Activated naive CD8-positive, alpha-beta T cell treated with anti-CD3 and anti-CD28 coated beads for 36 hours (primary cell): ENCODE measurements at regions not wholly inside any gene's neighbourhood (a gene's known extent, or its start where the extent isn't known, plus 50 kb on each side); places are given as distances from the start of the nearest gene placed in this dataset.

Source experiments
- DNase-seq: peaks from one replicate; pipeline ENCODE4 v3.0.0; 2021
- H3K27ac Mint-ChIP-seq: one replicate; pipeline ENCODE4 v1.8.0; 2022; ENCODE audit warnings: mild to moderate bottlenecking, moderate library complexity, mixed read lengths
- H3K27me3 Mint-ChIP-seq: one replicate; pipeline ENCODE4 v1.8.0; 2022; ENCODE audit warnings: mild to moderate bottlenecking, mixed read lengths
- H3K36me3 Mint-ChIP-seq: one replicate; pipeline ENCODE4 v1.8.0; 2021; ENCODE audit warnings: mild to moderate bottlenecking, mixed read lengths
- H3K4me1 Mint-ChIP-seq: one replicate; pipeline ENCODE4 v1.8.0; 2021; ENCODE audit warnings: mixed read lengths
- H3K4me3 Mint-ChIP-seq: one replicate; pipeline ENCODE4 v1.8.0; 2022; ENCODE audit warnings: mild to moderate bottlenecking, moderate library complexity, mixed read lengths
- H3K9me3 Mint-ChIP-seq: one replicate; pipeline ENCODE4 v1.8.0; 2022; ENCODE audit warnings: mixed read lengths

- H3K9me3 Mint-ChIP-seq, result no peaks in the 10 kb centered on the region
- no peaks in the 10 kb centered on the region for H3K36me3 Mint-ChIP-seq
- no peaks in the 10 kb centered on the region for H3K27me3 Mint-ChIP-seq
- no peak for DNase-seq
- no peak overlapping the region for H3K27ac Mint-ChIP-seq
- no peak overlapping the region for H3K4me3 Mint-ChIP-seq
- H3K4me1 Mint-ChIP-seq, result no peaks in the 10 kb centered on the region
Observed at GRCh38 chr1:230000493-230001184, 66.4 kb upstream of the GALNT2 start.

- DNase-seq, result no peak
- Mint-ChIP-seq H3K4me3 (no peak overlapping the region), H3K27me3 (no peaks in the 10 kb centered on the region), H3K36me3 (no peaks in the 10 kb centered on the region), H3K4me1 (no peaks in the 10 kb centered on the region), H3K27ac (no peak overlapping the region), H3K9me3 (no peaks in the 10 kb centered on the region)
Observed at GRCh38 chr1:230002164-230002803, 64.8 kb upstream of the GALNT2 start.

- no peak overlapping the region for H3K27ac Mint-ChIP-seq
- no peaks in the 10 kb centered on the region for H3K27me3 Mint-ChIP-seq
- no peaks in the 10 kb centered on the region for H3K36me3 Mint-ChIP-seq
- H3K9me3 Mint-ChIP-seq, result no peaks in the 10 kb centered on the region
- no peaks in the 10 kb centered on the region for H3K4me1 Mint-ChIP-seq
- H3K4me3 Mint-ChIP-seq, result no peak overlapping the region
- DNase-seq, result no peak
Observed at GRCh38 chr1:230003409-230003808, 63.6 kb upstream of the GALNT2 start.

- Mint-ChIP-seq H3K4me3 (no peak overlapping the region), H3K27me3 (no peaks in the 10 kb centered on the region), H3K36me3 (no peaks in the 10 kb centered on the region), H3K27ac (no peak overlapping the region), H3K9me3 (no peaks in the 10 kb centered on the region), H3K4me1 (no peaks in the 10 kb centered on the region)
- DNase-seq, result no peak
Observed at GRCh38 chr1:230005040-230005439, 62.0 kb upstream of the GALNT2 start.

GRCh38 chr1:230008721-230009120, 58.3 kb upstream of the GALNT2 start:
- Mint-ChIP-seq H3K36me3 (no peaks in the 10 kb centered on the region), H3K4me3 (no peak overlapping the region), H3K27me3 (no peaks in the 10 kb centered on the region), H3K27ac (no peak overlapping the region), H3K4me1 (no peaks in the 10 kb centered on the region), H3K9me3 (no peaks in the 10 kb centered on the region)
- DNase-seq, result no peak

- H3K27me3 Mint-ChIP-seq, result no peaks in the 10 kb centered on the region
- H3K36me3 Mint-ChIP-seq, result no peaks in the 10 kb centered on the region
- H3K4me1 Mint-ChIP-seq, result no peaks in the 10 kb centered on the region
- no peak for DNase-seq
- H3K9me3 Mint-ChIP-seq, result no peaks in the 10 kb centered on the region
- no peak overlapping the region for H3K4me3 Mint-ChIP-seq
- H3K27ac Mint-ChIP-seq, result no peak overlapping the region
Observed at GRCh38 chr1:230009611-230010313, 57.3 kb upstream of the GALNT2 start.

GRCh38 chr1:230010603-230011332, 56.3 kb upstream of the GALNT2 start:
- no peaks in the 10 kb centered on the region for H3K9me3 Mint-ChIP-seq
- H3K27me3 Mint-ChIP-seq, result no peaks in the 10 kb centered on the region
- no peak for DNase-seq
- no peaks in the 10 kb centered on the region for H3K36me3 Mint-ChIP-seq
- no peak overlapping the region for H3K27ac Mint-ChIP-seq
- H3K4me3 Mint-ChIP-seq, result no peak overlapping the region
- H3K4me1 Mint-ChIP-seq, result no peaks in the 10 kb centered on the region

- H3K36me3 Mint-ChIP-seq, result no peaks in the 10 kb centered on the region
- H3K9me3 Mint-ChIP-seq, result no peaks in the 10 kb centered on the region
- no peaks in the 10 kb centered on the region for H3K4me1 Mint-ChIP-seq
- DNase-seq, result no peak
- H3K4me3 Mint-ChIP-seq, result no peak overlapping the region
- H3K27ac Mint-ChIP-seq, result no peak overlapping the region
- H3K27me3 Mint-ChIP-seq, result no peaks in the 10 kb centered on the region
Observed at GRCh38 chr1:230011333-230012092, 55.5 kb upstream of the GALNT2 start.

GRCh38 chr1:230012093-230012393, 55.0 kb upstream of the GALNT2 start:
- Mint-ChIP-seq H3K27ac (no peak overlapping the region), H3K36me3 (no peaks in the 10 kb centered on the region), H3K4me3 (no peak overlapping the region), H3K27me3 (no peaks in the 10 kb centered on the region), H3K4me1 (no peaks in the 10 kb centered on the region), H3K9me3 (no peaks in the 10 kb centered on the region)
- no peak for DNase-seq

- H3K27ac Mint-ChIP-seq, result no peak overlapping the region
- no peaks in the 10 kb centered on the region for H3K36me3 Mint-ChIP-seq
- H3K4me3 Mint-ChIP-seq, result no peak overlapping the region
- DNase-seq, result no peak
- peaks cover 3% of the 10 kb centered on the region for H3K27me3 Mint-ChIP-seq
- no peaks in the 10 kb centered on the region for H3K4me1 Mint-ChIP-seq
- H3K9me3 Mint-ChIP-seq, result no peaks in the 10 kb centered on the region
Observed at GRCh38 chr1:230012741-230013140, 54.3 kb upstream of the GALNT2 start.

- H3K36me3 Mint-ChIP-seq, result no peaks in the 10 kb centered on the region
- peaks cover 6% of the 10 kb centered on the region for H3K27me3 Mint-ChIP-seq
- no peaks in the 10 kb centered on the region for H3K9me3 Mint-ChIP-seq
- DNase-seq, result no peak
- H3K4me1 Mint-ChIP-seq, result no peaks in the 10 kb centered on the region
- H3K4me3 Mint-ChIP-seq, result no peak overlapping the region
- H3K27ac Mint-ChIP-seq, result no peak overlapping the region
Observed at GRCh38 chr1:230016159-230016558, 50.9 kb upstream of the GALNT2 start.
